ENCODE measurements at regions not wholly inside any gene's neighbourhood (a gene's known extent, or its start where the extent isn't known, plus 50 kb on each side); places are given as distances from the start of the nearest gene placed in this dataset.

GRCh38 chr6:74733830-74734620 lies 471.8 kb downstream of the COL12A1 start:
- Histone ChIP-seq H3K36me3 (no peaks in the 10 kb centered on the region), H3K27ac (peak overlapping the region; percentile 24 to 52 (median 42)), H3K4me1 (no peaks in the 10 kb centered on the region), H3K4me3 (no peak overlapping the region), H3K9me3 (no peaks in the 10 kb centered on the region), H3K27me3 (no peaks in the 10 kb centered on the region)
- intact Hi-C loops (cut with DNase I; ENCODE audit: low total_unique reads) (no loop called here), in situ Hi-C loops (cut with MboI; ENCODE audit: low sequenced_read_pairs in 4 of 4) (no loop called here)
- peak; percentile 7 to 46 for DNase-seq
- peak; percentile 61 to 78 for ATAC-seq
- TF ChIP-seq POLR2A (IDR thresholded peaks at IDR 0.05) = no peak
- TF ChIP-seq, protein P1, sequence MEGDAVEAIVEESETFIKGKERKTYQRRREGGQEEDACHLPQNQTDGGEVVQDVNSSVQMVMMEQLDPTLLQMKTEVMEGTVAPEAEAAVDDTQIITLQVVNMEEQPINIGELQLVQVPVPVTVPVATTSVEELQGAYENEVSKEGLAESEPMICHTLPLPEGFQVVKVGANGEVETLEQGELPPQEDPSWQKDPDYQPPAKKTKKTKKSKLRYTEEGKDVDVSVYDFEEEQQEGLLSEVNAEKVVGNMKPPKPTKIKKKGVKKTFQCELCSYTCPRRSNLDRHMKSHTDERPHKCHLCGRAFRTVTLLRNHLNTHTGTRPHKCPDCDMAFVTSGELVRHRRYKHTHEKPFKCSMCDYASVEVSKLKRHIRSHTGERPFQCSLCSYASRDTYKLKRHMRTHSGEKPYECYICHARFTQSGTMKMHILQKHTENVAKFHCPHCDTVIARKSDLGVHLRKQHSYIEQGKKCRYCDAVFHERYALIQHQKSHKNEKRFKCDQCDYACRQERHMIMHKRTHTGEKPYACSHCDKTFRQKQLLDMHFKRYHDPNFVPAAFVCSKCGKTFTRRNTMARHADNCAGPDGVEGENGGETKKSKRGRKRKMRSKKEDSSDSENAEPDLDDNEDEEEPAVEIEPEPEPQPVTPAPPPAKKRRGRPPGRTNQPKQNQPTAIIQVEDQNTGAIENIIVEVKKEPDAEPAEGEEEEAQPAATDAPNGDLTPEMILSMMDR (IDR thresholded peaks at IDR 0.05 in 4 of 5, conservative IDR thresholded peaks at IDR 0.05 in 1 of 5) = no peak

DNA sequence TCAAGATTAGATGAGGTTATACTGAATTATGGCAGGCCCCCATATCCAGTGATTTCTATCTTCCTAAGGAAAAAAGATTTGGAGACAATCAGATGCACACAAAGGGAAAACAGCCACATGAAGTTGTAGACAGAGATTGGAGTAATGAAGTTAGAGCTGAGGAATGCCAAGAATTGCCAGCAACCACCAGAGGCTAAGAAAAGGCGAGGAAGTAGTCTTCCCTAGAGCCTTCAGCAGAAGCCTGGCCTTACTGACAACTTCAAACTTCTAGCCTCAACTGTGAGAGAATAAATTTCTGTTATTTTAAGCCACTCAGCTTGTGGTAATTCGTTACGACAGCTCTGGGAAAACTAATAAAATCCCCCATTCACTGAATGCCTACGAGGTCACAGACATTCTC lies 473.9 kb downstream of the COL12A1 start:
- ATAC-seq = no peak
- TF ChIP-seq, protein P1 (IDR thresholded peaks at IDR 0.05 in 4 of 5, conservative IDR thresholded peaks at IDR 0.05 in 1 of 5) = no peak
- no peak for TF ChIP-seq POLR2A (IDR thresholded peaks at IDR 0.05)

DNA sequence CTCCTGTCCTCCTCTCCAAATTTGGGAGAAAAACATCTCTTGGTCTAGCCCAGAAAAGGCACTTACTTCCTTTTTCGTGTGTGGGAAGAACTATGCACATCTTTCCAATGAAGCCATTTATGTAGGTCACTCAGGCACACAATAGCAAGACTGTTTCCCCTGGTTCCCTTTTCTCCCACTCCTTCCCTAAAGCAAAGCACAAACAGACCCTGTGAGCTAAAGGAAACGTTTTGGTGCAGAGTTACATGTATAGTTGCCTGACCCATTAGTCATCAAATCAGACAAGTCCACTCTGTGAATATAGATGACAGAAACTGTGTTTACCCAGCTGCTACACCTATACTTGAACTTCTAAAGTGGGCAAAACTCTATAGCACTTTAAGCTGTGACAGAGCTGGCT lies 474.6 kb downstream of the COL12A1 start:
- in situ Hi-C loops (cut with MboI; ENCODE audit: low sequenced_read_pairs in 4 of 4) = no loop called here
- no peaks in the 10 kb centered on the region for H3K36me3 ChIP-seq

More for the DNA sequence above, 473.9 kb downstream of the COL12A1 start:
- Histone ChIP-seq H3K27ac (no peak overlapping the region), H3K9me3 (no peaks in the 10 kb centered on the region), H3K27me3 (no peaks in the 10 kb centered on the region), H3K36me3 (no peaks in the 10 kb centered on the region), H3K4me1 (no peaks in the 10 kb centered on the region), H3K4me3 (no peak overlapping the region)
- in situ Hi-C loops (cut with MboI; ENCODE audit: low sequenced_read_pairs in 4 of 4) = no loop called here
- intact Hi-C loops (cut with DNase I; ENCODE audit: low total_unique reads) = no loop called here
- DNase-seq = no peak

DNA sequence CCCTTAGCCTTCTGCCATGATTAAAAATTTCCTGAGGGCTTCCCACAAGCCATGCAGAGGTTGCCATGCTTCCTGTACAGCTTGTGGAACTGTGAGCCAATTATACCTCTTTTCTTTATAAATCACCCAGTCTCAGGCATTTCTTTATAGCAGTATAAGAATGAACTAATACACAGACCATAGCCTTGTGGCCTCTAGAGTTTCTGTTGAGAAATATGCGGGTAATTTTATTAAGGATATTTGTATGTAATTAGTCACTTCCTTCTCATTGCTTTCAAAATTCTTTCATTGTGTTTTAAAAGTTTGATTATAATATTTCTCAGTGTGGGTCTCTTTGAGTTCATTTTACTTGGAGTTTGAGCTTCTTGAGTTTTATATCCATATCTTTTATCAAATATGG lies 484.9 kb downstream of the COL12A1 start:
- intact Hi-C loops (cut with DNase I; ENCODE audit: low total_unique reads) (no loop called here), in situ Hi-C loops (cut with MboI; ENCODE audit: low sequenced_read_pairs in 4 of 4) (no loop called here)
- H3K4me3 ChIP-seq = no peak overlapping the region
- peaks cover 0 to 5% (median 0%) of the 10 kb centered on the region in 3 donors for H3K9me3 ChIP-seq
- no peaks in the 10 kb centered on the region for H3K36me3 ChIP-seq
- no peak for TF ChIP-seq POLR2A (IDR thresholded peaks at IDR 0.05)
- TF ChIP-seq, protein P1 (IDR thresholded peaks at IDR 0.05 in 4 of 5, conservative IDR thresholded peaks at IDR 0.05 in 1 of 5) = no peak
- no peak overlapping the region for H3K27ac ChIP-seq
- ATAC-seq = no peak
- DNase-seq = no peak
- no peaks in the 10 kb centered on the region for H3K27me3 ChIP-seq
- H3K4me1 ChIP-seq = no peaks in the 10 kb centered on the region

More for the DNA sequence above, 474.6 kb downstream of the COL12A1 start:
- ATAC-seq = no peak
- intact Hi-C loops (cut with DNase I; ENCODE audit: low total_unique reads) = no loop called here
- Histone ChIP-seq H3K4me3 (no peak overlapping the region), H3K27me3 (no peaks in the 10 kb centered on the region), H3K9me3 (no peaks in the 10 kb centered on the region), H3K4me1 (no peaks in the 10 kb centered on the region), H3K27ac (no peak overlapping the region)
- no peak for TF ChIP-seq POLR2A (IDR thresholded peaks at IDR 0.05)
- TF ChIP-seq, protein P1 (IDR thresholded peaks at IDR 0.05 in 4 of 5, conservative IDR thresholded peaks at IDR 0.05 in 1 of 5) = no peak
- DNase-seq = no peak
